UCSD-AML1 (cell line): ENCODE measurements at regions not wholly inside any gene's neighbourhood (a gene's known extent, or its start where the extent isn't known, plus 50 kb on each side); places are given as distances from the start of the nearest gene placed in this dataset.

Source experiments
- DNase-seq: peaks from one replicate; lab custom pipeline; 2025; ENCODE audit not compliant: unreplicated experiment; lab: John Stamatoyannopoulos, UW

- no peak for DNase-seq
Observed at GRCh38 chr3:127461286-127461910, 129.1 kb downstream of the TPRA1 start.

GRCh38 chr3:127459891-127460290 lies 130.6 kb downstream of the TPRA1 start:
- DNase-seq = no peak

DNA sequence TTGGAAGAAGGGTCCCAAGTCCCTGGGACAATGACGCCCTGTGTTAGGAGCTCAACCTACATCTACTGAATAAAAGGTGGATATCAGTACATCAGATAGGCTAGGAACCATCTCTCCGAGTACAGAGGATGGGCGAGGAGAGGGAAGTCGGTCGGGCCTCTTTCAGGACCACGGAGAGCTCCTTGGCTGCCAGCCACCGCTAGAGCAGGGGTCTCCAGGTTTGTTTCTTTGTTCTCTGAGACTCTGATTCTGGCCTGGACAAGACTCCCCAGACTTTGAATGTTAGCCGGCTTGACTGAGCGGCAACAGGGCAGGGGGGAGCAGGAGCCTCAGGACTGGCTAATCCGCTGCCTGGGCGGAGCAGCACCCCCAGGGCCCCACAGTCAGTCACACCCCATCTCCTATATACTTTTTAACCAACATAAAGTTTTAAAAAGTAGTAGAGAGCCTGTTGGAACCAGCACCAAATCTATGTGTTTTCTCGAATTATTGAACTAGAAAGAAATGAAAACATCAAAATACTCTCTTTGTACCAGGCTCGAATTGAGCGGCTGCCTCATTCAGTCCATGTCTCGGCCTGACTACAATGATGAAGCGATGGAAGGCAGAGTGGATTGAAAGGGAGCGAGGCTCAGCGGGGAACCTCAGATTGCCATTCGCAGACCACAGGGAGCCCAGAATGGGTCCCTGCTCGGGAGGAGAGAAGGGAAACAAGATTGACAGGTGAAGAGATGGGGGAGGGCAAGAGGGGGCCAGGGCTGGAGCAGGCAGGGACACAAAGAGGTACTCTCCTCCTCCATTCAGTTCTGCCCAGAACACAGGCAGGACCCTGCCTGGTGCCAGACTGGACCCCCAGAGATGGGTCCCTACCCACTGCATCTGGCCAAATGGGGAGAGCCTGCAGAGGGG lies 131.6 kb downstream of the TPRA1 start:
- DNase-seq = peak; percentile 35

DNA sequence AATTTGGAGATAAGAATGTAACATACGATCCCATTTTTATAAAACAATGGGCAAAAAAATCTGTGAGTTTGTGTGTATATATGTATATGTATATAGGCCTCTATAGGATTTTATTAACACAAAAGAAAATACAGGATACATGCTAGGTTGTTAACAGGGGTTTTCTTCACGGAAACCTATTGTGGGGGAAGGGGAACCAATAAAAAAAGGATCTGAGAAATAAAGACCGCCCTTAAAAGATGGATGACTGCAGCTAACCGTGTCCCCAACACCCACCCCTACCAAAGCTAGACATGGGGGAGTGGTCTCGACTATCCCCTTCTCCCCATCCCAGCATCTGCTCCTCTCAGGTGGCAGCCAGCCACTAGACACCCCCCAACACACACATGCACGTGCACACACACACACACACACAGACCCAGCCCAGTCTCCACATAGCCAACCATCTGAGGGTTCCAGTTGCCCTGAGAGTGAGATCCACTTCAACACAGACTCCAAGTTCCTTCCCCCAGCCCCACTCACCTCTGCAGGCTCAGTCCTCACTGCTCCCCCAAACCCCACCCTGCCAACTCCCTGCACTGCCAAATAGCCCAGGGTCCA lies 132.9 kb downstream of the TPRA1 start:
- no peak for DNase-seq

- DNase-seq = no peak
Observed at GRCh38 chr3:127457094-127457475, 133.4 kb downstream of the TPRA1 start.

- no peak for DNase-seq
Observed at GRCh38 chr3:127456471-127457093, 134.0 kb downstream of the TPRA1 start.

DNA sequence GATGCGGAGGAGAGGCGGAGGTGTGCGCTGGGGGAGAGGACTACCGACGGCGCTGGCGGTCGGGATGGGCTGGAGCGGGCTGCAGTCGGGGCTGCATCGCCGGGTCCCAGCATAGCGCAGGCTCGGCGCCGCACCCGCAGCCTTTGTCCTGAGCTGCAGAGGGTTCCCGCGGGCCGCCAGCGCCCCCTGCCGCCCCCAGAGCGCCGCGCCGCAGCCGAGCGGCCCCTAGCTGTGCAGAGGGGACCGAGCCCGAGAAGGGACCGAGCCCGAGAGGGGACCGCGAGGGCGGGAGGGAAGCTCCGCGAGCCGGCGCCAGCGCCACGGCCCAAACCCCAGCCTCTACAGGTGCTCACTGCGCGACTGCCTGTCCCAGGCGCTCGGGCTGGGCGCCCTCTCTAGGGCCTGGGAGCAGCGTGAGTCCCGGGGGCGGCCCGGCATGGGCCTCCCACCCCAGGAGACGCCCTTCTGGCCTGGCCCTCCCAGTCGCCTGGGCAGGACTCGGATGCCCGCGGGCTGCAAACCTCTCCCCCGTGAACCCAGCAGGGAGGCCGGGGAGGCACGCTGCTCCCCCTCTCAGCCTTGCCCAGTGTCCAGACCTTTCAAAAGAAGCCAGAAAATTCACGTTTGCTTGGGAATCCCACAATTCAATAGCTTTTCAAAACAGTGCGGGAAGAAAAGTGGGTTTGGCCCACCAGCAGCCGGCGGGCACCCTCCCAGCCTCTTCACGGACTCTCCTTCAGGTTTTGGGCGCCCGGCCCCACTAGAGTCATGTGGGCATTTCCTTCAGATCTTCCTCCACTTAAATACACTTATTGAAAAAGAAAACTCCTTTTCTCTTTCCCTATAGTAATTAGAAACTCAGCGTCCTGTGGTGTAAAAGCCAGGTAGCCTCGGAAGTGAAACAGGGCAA lies 134.7 kb downstream of the TPRA1 start:
- DNase-seq = peak; percentile 73

- DNase-seq = no peak
Observed at GRCh38 chr3:127454968-127455367, 135.6 kb downstream of the TPRA1 start.

GRCh38 chr3:127454051-127454450 lies 136.5 kb downstream of the TPRA1 start:
- DNase-seq = no peak

DNA sequence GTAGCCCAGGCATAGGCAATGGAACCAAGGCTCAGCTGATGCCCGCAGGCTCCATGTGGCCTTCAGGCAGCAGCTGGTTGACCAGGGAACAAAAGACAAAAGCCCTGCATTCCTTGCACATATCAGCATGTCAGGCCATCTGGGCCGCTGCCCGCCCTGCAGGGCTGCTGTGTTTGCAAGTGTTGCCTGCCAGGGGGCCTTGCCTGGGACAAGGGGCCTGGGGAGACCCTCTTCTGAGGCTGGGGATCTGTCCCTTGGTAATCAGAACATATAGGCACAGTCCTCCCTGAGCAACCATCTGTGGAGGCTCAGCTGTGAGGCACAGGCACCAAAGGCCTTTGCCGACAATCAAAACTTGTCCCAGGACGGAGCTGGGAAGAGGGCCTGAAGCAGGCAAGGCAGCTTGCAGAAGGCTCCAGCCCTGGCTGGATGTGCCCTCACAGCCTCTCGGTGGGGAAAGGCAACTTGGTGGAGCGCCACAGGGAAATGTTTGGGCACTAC lies 138.2 kb downstream of the TPRA1 start:
- DNase-seq = no peak

DNA sequence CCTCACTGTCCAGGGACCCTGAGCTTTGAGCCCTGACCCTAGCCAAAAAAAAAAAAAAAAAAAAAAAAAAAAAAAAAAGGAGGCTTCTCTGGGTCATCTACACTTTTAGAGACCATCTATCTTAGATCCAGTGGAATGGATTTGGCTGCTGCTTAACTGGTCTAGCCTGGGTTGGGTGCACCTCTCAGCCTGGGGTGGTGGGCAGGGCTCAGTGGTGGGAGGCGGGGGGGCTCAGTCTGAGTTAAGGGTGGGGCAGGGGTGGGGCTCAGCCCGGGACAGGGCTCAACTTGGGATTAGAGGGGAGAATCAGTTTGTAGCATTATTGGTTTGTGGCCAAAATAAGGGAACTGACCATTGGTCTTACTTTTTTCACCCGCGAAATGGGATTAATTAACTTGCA lies 139.2 kb downstream of the TPRA1 start:
- DNase-seq = no peak

DNA sequence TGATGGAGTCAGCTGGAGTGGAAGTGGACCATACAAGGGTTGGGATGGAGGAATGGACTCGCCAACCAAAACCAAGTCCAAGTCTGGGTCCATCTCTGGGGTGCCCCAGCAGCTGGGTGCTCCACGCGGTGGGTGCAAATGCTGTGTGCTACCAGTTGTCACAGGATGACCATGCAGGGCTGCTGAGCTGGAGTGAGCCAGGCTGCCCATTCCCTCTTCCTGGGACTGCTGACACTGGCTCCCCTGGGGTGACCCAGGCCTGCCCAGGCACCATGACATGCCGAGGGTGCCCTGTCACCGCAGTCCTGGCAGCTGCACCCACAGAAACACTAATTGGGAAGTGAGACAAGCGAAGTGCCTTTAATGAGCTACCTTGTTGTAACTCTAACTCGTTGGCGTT lies 140.2 kb downstream of the TPRA1 start:
- no peak for DNase-seq

DNA sequence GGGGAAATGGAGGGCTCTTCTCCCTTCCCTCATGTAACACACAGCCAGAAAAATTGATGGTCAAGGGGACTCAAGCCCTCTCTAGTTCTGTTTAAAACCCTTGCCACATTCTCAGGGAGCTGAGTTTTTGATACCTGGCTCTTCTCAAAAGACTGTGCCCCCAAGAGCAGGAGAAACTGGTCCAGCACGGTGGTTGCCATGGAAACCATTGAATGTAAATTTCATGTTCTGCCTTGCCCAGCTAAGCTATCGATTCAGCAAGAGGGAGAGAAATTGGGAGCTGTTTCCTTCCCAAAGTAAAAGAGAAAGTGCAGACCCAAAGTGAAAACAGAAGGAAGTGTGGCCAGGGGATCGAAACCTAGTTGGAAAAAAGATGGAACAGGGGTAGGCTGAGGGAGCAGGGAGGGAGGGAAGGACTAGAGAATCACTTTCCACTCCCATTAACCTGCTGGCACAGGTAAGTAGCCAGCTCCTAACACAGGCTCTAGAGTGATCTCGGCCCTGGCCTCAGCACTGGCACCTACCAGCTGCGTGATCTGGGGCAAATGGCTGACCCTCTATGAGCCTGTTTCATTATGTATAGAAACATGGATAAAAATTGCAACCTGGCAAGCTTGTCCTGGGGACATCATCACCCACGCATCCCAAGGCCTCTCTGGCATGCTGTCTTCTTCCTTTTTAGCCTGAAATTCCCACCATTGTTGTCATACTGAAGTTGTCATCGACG lies 140.9 kb downstream of the TPRA1 start:
- DNase-seq = no peak

- DNase-seq = no peak
Observed at GRCh38 chr3:127448671-127449070, 141.9 kb downstream of the TPRA1 start.

DNA sequence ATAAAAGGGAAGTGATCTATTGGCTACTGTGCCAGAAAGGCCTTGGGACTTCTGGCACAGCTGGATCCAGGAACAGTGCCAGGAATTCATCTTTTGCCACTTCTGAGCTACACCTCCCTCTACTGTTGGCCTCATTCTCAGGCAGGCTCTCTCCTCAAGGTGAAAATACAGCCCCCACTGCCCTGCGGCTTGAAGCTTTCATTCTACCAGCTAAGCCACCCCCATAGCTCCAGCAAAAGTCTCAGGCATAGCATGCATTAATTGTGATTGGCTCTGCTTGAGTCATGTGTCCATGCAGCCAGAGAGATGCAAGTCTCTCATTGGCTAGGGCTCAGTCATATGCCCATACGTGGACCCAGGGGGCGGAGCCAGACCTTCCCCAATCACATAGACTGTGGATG lies 142.4 kb downstream of the TPRA1 start:
- DNase-seq = no peak

GRCh38 chr3:127446756-127447155 lies 143.8 kb downstream of the TPRA1 start:
- DNase-seq = no peak

- no peak for DNase-seq
Observed at GRCh38 chr3:127445581-127446343, 144.8 kb downstream of the TPRA1 start.

- no peak for DNase-seq
Observed at GRCh38 chr3:127444761-127445160, 145.8 kb downstream of the TPRA1 start.
